IMR-90 (cell line): ENCODE measurements at regions not wholly inside any gene's neighbourhood (a gene's known extent, or its start where the extent isn't known, plus 50 kb on each side); places are given as distances from the start of the nearest gene placed in this dataset.

Source experiments
- BHLHE40 ChIP-seq: fragments of 150-350 bp; IDR thresholded peaks from 2 replicates; pipeline ENCODE4 v1.6.1; 2016; ENCODE audit warnings: mild to moderate bottlenecking, low read depth, low read length
- CEBPB ChIP-seq: IDR thresholded peaks from 2 replicates; pipeline ENCODE4 v1.6.1; 2012; ENCODE audit warnings: low read depth, low read length, improper control_type of control experiment
- FOS ChIP-seq: fragments of 150-350 bp; IDR thresholded peaks from 2 replicates; pipeline ENCODE4 v1.6.1; 2016; ENCODE audit warnings: low read depth, low read length
- MXI1 ChIP-seq: IDR thresholded peaks from 2 replicates; pipeline ENCODE4 v1.6.1; 2012; ENCODE audit warnings: low read depth, mild to moderate bottlenecking, low read length, moderate library complexity, borderline replicate concordance
- NFE2L2 ChIP-seq: fragments of 150-350 bp; IDR thresholded peaks from 2 replicates; pipeline ENCODE4 v1.6.1; 2016; ENCODE audit warnings: low read depth, mild to moderate bottlenecking, low read length
- POLR2A ChIP-seq: IDR thresholded peaks from 2 replicates; pipeline ENCODE4 v1.6.1; 2012; ENCODE audit warnings: mild to moderate bottlenecking, low read depth, low read length
- RAD21 ChIP-seq: IDR thresholded peaks from 2 replicates; pipeline ENCODE4 v1.6.1; 2012; ENCODE audit warnings: low read length, improper control_type of control experiment
- SMC3 ChIP-seq: fragments of 150-350 bp; IDR thresholded peaks from 2 replicates; pipeline ENCODE4 v1.6.1; 2016; ENCODE audit warnings: low read depth, mild to moderate bottlenecking, antibody characterized with exemption, low read length, moderate library complexity
- TF ChIP-seq, protein P1 (sequence below): fragments of 150-350 bp; IDR thresholded peaks from 2 replicates; pipeline ENCODE4 v1.6.1; 2016; ENCODE audit warnings: low read depth, mild to moderate bottlenecking, low read length, moderate library complexity, borderline replicate concordance
- TF ChIP-seq, protein P2 (sequence below): conservative IDR thresholded peaks from 2 replicates; pipeline ENCODE4 v1.5.1; 2012; ENCODE audit warnings: mild to moderate bottlenecking, low read depth, low read length, improper control_type of control experiment
- TF ChIP-seq, protein P3 (sequence below): fragments of 150-350 bp; IDR thresholded peaks from 2 replicates; pipeline ENCODE4 v1.6.1; 2017; ENCODE audit warnings: mild to moderate bottlenecking, antibody characterized with exemption, low read length, low read depth

DNA sequence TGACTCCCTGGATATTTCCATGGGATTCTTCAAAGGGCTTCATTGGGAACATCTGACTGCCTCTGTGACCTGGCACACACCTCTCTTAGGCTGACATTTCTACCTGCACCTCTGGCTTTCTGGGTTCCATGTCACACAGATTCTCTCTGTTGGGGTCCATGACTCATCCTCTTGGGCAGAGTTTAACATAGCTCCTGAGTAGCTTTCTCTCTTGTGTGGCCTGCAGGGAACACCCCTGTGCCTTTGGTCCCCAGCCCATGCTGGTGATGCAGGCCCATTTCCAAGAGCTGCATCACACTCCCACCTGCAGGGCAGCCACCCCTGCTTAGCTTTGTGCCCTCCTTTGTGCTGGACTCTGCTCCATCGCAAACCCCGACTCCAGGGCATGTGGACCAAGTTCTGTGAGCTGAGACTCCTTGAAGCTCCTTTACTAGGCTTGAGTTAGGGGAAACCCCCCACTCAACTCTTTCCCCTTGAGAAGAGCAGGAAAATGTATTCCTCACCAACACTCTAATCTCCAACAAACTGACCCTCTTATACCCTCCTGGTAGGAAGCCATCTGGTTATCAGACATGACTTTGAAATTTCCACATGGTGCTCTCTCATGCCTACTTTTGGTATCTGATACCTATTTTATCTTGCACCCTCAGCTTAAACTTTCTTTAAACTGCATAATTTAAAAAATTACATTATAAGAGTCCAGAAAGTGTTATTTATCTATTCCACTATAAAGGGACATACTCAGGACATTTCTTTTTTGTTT, 93.3 kb downstream of the ZNF777 start:
- TF ChIP-seq, protein P1, sequence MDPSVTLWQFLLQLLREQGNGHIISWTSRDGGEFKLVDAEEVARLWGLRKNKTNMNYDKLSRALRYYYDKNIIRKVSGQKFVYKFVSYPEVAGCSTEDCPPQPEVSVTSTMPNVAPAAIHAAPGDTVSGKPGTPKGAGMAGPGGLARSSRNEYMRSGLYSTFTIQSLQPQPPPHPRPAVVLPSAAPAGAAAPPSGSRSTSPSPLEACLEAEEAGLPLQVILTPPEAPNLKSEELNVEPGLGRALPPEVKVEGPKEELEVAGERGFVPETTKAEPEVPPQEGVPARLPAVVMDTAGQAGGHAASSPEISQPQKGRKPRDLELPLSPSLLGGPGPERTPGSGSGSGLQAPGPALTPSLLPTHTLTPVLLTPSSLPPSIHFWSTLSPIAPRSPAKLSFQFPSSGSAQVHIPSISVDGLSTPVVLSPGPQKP = no peak
- TF ChIP-seq, protein P2, sequence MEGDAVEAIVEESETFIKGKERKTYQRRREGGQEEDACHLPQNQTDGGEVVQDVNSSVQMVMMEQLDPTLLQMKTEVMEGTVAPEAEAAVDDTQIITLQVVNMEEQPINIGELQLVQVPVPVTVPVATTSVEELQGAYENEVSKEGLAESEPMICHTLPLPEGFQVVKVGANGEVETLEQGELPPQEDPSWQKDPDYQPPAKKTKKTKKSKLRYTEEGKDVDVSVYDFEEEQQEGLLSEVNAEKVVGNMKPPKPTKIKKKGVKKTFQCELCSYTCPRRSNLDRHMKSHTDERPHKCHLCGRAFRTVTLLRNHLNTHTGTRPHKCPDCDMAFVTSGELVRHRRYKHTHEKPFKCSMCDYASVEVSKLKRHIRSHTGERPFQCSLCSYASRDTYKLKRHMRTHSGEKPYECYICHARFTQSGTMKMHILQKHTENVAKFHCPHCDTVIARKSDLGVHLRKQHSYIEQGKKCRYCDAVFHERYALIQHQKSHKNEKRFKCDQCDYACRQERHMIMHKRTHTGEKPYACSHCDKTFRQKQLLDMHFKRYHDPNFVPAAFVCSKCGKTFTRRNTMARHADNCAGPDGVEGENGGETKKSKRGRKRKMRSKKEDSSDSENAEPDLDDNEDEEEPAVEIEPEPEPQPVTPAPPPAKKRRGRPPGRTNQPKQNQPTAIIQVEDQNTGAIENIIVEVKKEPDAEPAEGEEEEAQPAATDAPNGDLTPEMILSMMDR = no peak
- no peak for TF ChIP-seq POLR2A
- TF ChIP-seq FOS = no peak
- no peak for TF ChIP-seq CEBPB
- TF ChIP-seq RAD21 = no peak
- TF ChIP-seq BHLHE40 = no peak
- TF ChIP-seq NFE2L2 = no peak
- no peak for TF ChIP-seq MXI1
- TF ChIP-seq SMC3 = no peak
- TF ChIP-seq, protein P3, sequence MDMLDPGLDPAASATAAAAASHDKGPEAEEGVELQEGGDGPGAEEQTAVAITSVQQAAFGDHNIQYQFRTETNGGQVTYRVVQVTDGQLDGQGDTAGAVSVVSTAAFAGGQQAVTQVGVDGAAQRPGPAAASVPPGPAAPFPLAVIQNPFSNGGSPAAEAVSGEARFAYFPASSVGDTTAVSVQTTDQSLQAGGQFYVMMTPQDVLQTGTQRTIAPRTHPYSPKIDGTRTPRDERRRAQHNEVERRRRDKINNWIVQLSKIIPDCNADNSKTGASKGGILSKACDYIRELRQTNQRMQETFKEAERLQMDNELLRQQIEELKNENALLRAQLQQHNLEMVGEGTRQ = no peak
